GM19397 (cell line): ENCODE measurements at regions not wholly inside any gene's neighbourhood (a gene's known extent, or its start where the extent isn't known, plus 50 kb on each side); places are given as distances from the start of the nearest gene placed in this dataset.
"Not testable (repeated sequence)": the region's sequence is repeated elsewhere in the genome, so short reads cannot be mapped to it uniquely, and the experiment has no call there.

ENCODE experiments used
- ATAC-seq: cut with Tn5 transposase; IDR thresholded peaks from one replicate; pipeline ENCODE4 v1.9.1; 2021; ENCODE audit warnings: mild to moderate bottlenecking, moderate library complexity; ENCODE audit not compliant: unreplicated experiment

- no peak for ATAC-seq
Observed at GRCh38 chr5:98321361-98321760, 452.1 kb upstream of the RGMB start.

DNA sequence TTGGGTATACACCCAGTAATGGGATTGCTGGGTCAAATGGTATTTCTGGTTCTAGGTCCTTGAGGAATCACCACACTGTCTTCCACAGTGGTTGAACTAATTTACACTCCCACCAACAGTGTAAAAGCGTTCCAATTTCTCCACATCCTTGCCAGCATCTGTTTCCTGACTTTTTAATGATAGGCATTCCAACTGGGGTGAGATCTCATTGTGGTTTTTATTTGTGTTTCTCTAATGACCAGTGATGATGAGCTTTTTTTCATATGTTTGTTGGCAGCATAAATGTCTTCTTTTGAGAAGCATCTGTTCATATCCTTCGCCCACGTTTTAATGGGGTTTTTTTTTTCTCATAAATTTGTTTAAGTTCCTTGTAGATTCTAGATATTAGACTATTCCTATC is 448.3 kb upstream of the RGMB start:
- not testable (repeated sequence) for ATAC-seq

- no peak for ATAC-seq
Observed at GRCh38 chr5:98328015-98328414, 445.4 kb upstream of the RGMB start.

DNA sequence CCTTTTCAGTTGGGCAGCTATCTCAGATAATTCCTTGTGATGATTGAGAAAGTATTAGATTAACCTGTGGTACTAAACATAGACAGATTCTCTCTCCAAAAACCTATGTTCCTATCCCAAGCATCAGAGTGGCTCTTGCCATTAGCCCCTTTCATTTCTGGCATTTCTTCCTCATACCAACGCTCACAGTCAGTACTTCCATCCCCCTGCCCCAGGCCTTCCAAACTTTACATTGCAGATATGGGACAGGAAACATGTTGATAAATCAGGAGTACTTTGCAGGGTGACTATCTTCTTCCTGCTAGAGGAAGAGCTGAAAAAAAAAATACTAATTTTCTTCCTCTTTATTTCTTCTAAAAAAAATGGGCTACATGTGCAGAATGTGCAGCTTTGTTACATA is 442.6 kb upstream of the RGMB start:
- ATAC-seq = no peak

DNA sequence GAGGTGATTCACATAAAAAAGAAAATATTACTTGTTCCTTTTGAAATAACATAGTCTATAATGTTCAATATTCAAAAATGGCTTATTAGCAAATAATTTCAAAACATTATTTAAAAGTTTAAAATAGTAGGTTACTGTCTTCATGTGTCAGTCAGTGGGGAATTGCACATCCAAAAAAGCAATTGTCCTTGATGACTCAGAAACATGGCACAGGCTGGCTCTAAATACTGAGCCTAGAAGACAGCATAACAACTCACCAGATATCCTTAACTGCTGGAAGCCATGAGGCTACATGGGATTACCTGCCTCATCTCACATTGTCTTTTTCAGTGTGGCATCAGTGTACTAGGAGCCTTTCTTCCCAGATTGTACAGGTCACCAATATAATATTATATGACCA is 439.5 kb upstream of the RGMB start:
- no peak for ATAC-seq

DNA sequence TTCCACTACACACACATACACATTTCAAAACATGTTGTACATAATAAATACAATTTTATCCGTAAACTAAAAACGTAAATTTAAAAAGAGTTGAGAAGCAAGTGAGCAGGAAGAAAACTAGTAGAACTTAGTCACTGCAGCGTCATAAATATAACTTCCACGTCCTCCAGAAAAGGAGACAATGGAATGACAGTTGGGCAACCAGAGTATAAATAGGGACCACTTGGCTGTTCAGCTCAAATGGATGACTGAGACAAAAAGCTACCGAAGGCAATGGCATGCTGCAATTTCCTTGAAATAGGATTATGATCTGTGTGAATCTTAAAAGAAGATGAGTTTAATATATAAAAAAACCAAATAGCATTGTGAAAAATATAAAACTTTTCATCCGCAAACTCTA is 438.5 kb upstream of the RGMB start:
- no peak for ATAC-seq

DNA sequence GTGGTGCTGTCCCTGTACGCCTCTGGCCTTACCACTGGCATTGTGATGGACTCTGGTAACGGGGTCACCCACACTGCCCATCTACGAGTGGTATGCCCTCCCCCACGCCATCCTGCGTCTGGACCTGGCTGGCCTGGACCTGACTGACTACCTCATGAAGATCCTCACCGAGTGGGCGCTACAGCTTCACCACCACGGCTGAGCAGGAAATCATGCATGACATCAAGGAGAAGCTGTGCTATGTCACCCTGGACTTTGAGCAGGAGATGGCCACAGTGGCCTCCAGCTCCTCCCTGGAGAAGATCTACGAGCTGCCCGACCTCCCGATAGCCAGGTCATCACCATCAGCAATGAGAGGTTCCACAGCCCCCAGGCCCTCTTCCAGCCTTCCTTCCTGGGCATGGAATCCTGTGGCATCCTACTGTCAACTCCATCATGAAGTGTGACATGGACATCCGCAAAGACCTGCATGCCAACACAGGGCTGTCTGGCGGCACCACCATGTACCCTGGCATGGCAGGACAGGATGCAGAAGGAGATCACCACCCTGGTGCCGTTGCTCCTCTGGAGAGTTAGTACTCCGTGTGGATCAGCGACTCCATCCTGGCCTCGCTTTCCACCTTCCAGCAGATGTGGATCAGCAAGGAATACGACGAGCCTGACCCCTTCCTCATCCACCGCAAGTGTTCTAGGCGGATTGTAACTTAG is 434.2 kb upstream of the RGMB start:
- no peak for ATAC-seq

DNA sequence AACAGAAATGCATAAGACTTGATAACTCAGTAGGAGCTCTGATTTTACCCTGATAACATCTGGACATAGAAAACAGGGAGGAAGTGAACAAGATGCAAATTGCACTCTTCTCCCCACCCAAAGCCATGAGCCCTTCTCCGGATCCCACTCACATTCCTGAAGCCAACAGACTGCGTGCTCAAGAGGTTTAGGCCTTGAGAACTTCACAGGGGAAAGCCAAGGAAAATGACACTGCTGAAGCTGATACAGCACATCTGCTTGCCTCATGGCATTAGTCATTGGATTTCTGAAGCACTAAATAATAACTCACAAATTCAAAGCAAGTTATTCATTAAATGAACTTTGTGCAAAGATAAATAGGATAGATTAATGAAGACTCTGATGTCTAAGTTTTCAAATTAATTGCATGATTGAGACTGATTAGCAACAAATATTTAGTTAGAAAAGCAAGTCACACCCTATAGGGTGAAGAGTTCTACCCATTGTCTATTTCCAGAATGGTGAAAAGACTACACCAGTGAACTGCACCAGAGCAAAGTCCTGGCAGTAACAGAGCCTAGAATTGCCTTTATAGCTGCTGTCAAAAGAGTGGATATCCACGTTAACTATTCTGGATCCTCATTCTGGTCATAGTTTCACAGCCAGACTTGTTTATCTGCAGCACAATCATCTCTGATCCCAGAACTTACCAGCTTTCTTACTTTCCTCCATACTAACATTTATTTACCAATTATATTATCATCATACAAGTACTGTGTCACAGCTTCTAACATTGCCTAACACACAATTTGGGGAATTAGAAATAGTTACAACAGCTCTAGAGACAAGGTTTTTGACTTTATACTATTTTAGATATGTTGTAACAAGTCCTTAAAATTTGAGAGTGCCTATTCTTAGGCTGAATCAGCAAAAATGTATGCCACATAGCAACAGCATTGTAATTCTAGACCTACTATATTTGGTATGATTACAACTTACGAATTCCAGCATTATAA is 432.1 kb upstream of the RGMB start:
- no peak for ATAC-seq

GRCh38 chr5:98342958-98343660 is 430.4 kb upstream of the RGMB start:
- not testable (repeated sequence) for ATAC-seq

DNA sequence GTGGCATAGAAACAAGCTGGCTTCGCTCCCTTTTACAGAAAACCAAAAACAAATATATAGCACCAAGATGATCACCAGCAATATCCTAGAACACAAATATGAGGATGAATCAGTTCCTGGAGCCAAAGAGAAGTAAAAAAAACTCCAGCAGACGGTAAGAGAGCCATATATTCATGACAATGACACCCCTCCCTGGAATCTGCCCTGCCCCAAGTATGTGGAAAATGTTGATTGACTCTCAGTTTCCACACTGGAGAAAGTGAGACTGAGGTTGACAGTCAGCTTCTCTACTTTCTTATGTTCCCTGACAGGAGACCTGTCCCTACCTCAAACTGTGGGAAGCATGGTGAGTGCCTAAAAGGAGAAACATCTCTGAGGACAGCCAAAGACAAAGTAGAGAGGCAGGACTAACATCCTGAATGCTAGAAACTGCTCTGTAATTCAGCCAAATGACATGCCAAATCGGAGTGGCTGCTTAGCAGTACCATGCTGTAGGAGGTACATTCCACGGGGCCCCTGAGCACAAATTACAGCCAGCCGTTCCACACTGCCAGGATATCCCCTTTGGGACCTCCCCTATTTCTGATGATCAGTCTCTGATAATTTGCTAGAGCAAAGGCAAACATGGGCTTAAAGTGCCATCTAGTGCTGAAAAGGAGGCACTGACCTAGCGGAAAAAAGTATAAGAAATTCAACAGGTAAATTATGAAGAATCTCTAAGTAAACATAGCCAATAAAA is 424.0 kb upstream of the RGMB start:
- ATAC-seq = no peak

DNA sequence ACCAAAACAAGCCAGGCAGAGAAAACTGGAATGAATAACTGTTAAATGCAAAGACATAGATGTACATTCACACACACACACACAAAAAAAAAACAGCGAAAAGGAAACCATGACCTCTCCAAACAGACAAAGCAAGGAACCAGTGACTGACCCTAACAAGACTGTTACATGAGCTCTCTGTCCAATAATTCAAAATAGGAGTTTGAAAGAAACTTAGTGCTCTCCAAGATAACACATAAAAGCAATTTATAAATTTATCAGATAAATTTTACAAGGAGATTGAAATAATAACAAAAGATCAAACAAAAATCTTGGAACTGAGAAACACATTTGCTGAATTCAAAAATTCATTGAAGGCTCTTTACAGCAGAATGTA is 423.5 kb upstream of the RGMB start:
- ATAC-seq = no peak

DNA sequence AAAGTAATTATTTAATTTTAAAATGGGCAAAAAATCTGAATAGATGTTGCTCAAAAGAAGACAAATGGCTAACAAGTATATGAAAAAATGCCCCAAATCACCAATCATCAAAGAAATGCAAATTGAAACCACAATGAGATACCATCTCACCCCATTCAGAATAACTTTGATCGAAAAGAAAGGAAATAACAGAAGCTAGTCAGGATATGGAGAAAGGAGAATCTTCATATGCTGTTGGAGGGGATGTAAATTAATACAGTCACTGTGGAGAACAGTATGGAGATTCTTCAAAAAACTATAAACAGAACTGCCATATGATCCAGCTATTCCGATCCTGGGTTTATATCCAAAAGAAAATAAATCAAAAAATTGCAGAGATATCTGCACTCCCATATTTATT is 418.5 kb upstream of the RGMB start:
- no peak for ATAC-seq

DNA sequence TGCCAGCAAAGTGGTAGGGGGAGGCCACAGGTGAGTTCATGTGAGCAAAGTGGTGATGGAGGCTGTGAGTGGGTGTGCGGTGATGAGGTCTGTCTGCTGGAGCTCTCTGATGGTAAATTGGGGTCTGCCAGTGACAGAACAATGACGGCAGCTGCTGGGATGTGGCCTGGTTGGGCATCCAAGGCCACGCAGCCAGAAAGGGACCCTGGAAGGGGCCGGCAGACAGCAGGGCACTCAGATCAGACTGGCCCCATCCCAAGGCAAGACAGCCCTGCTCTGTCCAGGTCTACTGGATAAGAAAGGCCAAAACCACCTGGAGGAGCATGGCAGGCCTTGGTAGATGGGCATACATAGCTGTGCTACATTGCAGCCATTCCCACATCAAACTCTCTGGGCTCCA is 412.9 kb upstream of the RGMB start:
- ATAC-seq = no peak

DNA sequence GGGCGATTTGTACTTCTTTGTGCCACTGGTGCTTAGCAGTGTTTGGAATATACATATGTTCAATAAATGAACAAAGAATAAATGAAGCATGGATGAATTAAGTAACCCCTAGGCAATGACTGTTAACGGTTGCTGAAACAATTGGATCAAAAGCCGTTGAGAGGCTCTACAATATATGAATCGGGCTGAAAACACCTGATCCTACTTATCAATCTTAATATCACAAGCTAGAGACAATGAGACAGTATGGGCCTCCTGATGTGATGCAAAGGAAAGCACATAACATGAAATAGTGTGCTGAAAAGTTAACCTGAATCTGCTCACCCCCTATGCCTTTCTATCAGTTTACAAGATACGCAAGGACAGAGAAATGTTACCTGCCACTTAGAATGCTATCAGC is 410.3 kb upstream of the RGMB start:
- ATAC-seq = no peak

DNA sequence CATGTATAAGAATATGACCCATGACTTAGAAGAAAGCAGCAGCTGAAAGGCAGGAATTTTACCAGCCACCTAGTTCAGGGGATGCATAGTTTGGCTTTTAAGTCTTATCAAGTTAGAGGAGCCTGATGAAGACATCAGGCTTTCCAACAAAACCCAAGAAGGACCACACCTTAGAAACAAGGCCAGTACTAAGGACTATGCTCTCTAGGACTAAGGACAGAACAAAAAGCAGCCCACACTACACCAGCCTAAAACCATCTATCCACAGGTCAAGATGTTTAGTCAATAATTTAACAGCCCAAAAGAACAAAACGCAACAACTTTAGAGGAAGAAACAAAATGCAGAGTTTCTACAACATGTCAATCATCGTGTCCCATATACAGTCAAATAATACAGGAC is 408.9 kb upstream of the RGMB start:
- ATAC-seq = no peak

GRCh38 chr5:98365126-98365525 is 408.3 kb upstream of the RGMB start:
- no peak for ATAC-seq

- no peak for ATAC-seq
Observed at GRCh38 chr5:98368141-98368540, 405.3 kb upstream of the RGMB start.

DNA sequence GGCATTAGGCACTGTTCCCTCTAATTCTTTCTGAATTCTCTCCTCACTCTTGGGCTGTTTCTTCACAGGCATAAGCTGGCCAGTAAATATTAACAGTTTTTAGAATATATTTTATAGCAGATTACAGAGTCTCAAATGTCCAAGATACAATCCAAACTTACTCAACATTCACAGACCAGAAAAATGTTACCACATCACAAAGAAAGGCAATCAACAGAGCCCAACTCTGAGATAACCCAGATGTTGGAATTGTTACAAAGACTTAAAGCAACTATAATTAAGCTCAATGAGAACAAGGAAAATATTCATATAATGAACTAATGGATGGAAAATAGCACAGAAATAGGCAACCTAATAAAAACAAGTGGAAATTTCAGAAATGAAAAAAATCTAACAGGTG is 401.1 kb upstream of the RGMB start:
- no peak for ATAC-seq

DNA sequence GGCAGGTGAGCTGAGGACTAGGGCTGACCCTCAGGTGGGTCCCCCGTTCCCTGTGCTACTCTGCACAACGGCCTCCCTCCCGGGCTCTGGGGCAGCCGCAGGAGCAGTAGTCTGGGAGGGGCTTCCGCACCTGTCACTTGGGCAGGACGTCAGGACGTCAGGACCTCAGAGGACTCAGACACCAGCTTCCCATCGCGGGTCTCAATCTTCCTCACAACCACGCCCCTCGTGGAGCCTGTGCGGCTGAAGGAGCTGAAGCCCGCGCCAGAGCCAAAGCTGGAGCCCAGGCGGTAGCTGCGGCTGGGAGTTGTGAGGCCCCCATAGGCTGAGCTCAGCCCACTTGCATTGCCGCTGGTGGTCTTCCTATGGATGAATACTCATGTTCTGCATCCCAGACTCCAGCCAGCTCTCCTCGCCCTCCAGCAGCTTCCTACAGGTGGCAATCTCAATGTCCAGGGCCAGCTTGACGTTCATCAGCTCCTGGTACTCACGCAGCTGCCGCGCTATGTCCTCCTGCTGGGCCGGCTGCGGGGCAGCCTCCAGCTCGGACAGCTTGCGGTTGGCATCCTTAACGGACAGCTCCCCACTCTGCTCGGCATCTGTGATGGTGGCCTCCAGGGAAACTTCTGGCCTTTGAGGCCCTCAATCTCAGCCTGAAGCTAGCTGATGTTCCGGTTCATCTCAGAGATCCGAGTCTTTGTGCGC is 381.4 kb upstream of the RGMB start:
- ATAC-seq = no peak

- not testable (repeated sequence) for ATAC-seq
Observed at GRCh38 chr5:98393205-98393604, 380.3 kb upstream of the RGMB start.
